ENCODE measurements at regions not wholly inside any gene's neighbourhood (a gene's known extent, or its start where the extent isn't known, plus 50 kb on each side); places are given as distances from the start of the nearest gene placed in this dataset.

GRCh38 chr19:30089086-30089665 is 147.1 kb downstream of the URI1 start:
- ATAC-seq (ENCODE audit: low read depth): no peak
- Mint-ChIP-seq H3K27me3 (peaks cover 1% of the 10 kb centered on the region), H3K4me3 (no peak overlapping the region), H3K36me3 (ENCODE audit: low read depth) (no peaks in the 10 kb centered on the region), H3K9me3 (no peaks in the 10 kb centered on the region), H3K4me1 (no peaks in the 10 kb centered on the region), H3K27ac (no peak overlapping the region)
- no peak for DNase-seq
- intact Hi-C loops (cut with micrococcal nuclease): no loop called here
- no peak for TF ChIP-seq CTCF (IDR thresholded peaks at IDR 0.05)
- CTCF ChIA-PET: no interaction called here
- POLR2A ChIA-PET: no interaction called here

- CTCF ChIA-PET: no interaction called here
- H3K4me1 Mint-ChIP-seq: no peaks in the 10 kb centered on the region
- intact Hi-C loops (cut with micrococcal nuclease): no loop called here
- POLR2A ChIA-PET: no interaction called here
- H3K36me3 Mint-ChIP-seq (ENCODE audit: low read depth): no peaks in the 10 kb centered on the region
- H3K9me3 Mint-ChIP-seq: no peaks in the 10 kb centered on the region
- H3K27ac Mint-ChIP-seq: no peak overlapping the region
- H3K4me3 Mint-ChIP-seq: no peak overlapping the region
- no peak for TF ChIP-seq CTCF (IDR thresholded peaks at IDR 0.05)
- ATAC-seq (ENCODE audit: low read depth) (no peak), DNase-seq (no peak)
- H3K27me3 Mint-ChIP-seq: peaks cover 4% of the 10 kb centered on the region
These were observed 148.4 kb downstream of the URI1 start for GRCh38 chr19:30090476-30090875.

GRCh38 chr19:30090963-30091362 is 148.9 kb downstream of the URI1 start:
- no peaks in the 10 kb centered on the region for H3K36me3 Mint-ChIP-seq (ENCODE audit: low read depth)
- CTCF ChIA-PET: no interaction called here
- intact Hi-C loops (cut with micrococcal nuclease): no loop called here
- H3K27ac Mint-ChIP-seq: no peak overlapping the region
- POLR2A ChIA-PET: no interaction called here
- peaks cover 4% of the 10 kb centered on the region for H3K27me3 Mint-ChIP-seq
- TF ChIP-seq CTCF (IDR thresholded peaks at IDR 0.05): no peak
- H3K4me3 Mint-ChIP-seq: no peak overlapping the region
- H3K4me1 Mint-ChIP-seq: no peaks in the 10 kb centered on the region
- ATAC-seq (ENCODE audit: low read depth) (no peak), DNase-seq (no peak)
- no peaks in the 10 kb centered on the region for H3K9me3 Mint-ChIP-seq

- H3K4me1 Mint-ChIP-seq: no peaks in the 10 kb centered on the region
- ChIA-PET CTCF (no interaction called here), POLR2A (no interaction called here)
- DNase-seq (no peak), ATAC-seq (ENCODE audit: low read depth) (no peak)
- H3K27ac Mint-ChIP-seq: no peak overlapping the region
- H3K9me3 Mint-ChIP-seq: no peaks in the 10 kb centered on the region
- H3K4me3 Mint-ChIP-seq: no peak overlapping the region
- no peaks in the 10 kb centered on the region for H3K36me3 Mint-ChIP-seq (ENCODE audit: low read depth)
- H3K27me3 Mint-ChIP-seq: peaks cover 4% of the 10 kb centered on the region
- intact Hi-C loops (cut with micrococcal nuclease): no loop called here
- no peak for TF ChIP-seq CTCF (IDR thresholded peaks at IDR 0.05)
These were observed 149.4 kb downstream of the URI1 start for GRCh38 chr19:30091456-30091855.

- DNase-seq: no peak
- no peaks in the 10 kb centered on the region for H3K36me3 Mint-ChIP-seq (ENCODE audit: low read depth)
- ChIA-PET CTCF (no interaction called here), POLR2A (no interaction called here)
- H3K9me3 Mint-ChIP-seq: no peaks in the 10 kb centered on the region
- H3K4me1 Mint-ChIP-seq: no peaks in the 10 kb centered on the region
- ATAC-seq (ENCODE audit: low read depth): no peak
- no peak overlapping the region for H3K27ac Mint-ChIP-seq
- H3K27me3 Mint-ChIP-seq: peaks cover 4% of the 10 kb centered on the region
- H3K4me3 Mint-ChIP-seq: no peak overlapping the region
- intact Hi-C loops (cut with micrococcal nuclease): no loop called here
- no peak for TF ChIP-seq CTCF (IDR thresholded peaks at IDR 0.05)
These were observed 149.8 kb downstream of the URI1 start for GRCh38 chr19:30091856-30092255.
